Transverse colon (tissue), 3 donors: ENCODE measurements at regions not wholly inside any gene's neighbourhood (a gene's known extent, or its start where the extent isn't known, plus 50 kb on each side); places are given as distances from the start of the nearest gene placed in this dataset.

ENCODE experiments used
- POLR2A ChIP-seq: fragments of 450-650 bp; IDR thresholded peaks from one replicate; pipeline ENCODE4 v1.6.1; 2016; ENCODE audit warnings: antibody characterized with exemption, mild to moderate bottlenecking, moderate library complexity
- TF ChIP-seq, protein P1 (sequence below), 5 experiments: fragments of 200-600 bp in 3 of 5; fragments of 450-650 bp in 2 of 5; sonication (generic) in 3 of 5; IDR thresholded peaks; 1 replicate in 2 of 5; 2 replicates in 3 of 5; pipeline ENCODE4 v1.5.1; 2016 to 2017; ENCODE audit warnings: antibody characterized with exemption in 5 of 5, inconsistent platforms in 3 of 5, mild to moderate bottlenecking in 2 of 5, moderate library complexity in 1 of 5

GRCh38 chr15:62413153-62413552 lies 248.1 kb upstream of the C2CD4B start:
- TF ChIP-seq, protein P1, sequence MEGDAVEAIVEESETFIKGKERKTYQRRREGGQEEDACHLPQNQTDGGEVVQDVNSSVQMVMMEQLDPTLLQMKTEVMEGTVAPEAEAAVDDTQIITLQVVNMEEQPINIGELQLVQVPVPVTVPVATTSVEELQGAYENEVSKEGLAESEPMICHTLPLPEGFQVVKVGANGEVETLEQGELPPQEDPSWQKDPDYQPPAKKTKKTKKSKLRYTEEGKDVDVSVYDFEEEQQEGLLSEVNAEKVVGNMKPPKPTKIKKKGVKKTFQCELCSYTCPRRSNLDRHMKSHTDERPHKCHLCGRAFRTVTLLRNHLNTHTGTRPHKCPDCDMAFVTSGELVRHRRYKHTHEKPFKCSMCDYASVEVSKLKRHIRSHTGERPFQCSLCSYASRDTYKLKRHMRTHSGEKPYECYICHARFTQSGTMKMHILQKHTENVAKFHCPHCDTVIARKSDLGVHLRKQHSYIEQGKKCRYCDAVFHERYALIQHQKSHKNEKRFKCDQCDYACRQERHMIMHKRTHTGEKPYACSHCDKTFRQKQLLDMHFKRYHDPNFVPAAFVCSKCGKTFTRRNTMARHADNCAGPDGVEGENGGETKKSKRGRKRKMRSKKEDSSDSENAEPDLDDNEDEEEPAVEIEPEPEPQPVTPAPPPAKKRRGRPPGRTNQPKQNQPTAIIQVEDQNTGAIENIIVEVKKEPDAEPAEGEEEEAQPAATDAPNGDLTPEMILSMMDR (IDR thresholded peaks at IDR 0.05) = no peak
- TF ChIP-seq POLR2A = no peak
